PC-9 (cell line): ENCODE measurements at regions not wholly inside any gene's neighbourhood (a gene's known extent, or its start where the extent isn't known, plus 50 kb on each side); places are given as distances from the start of the nearest gene placed in this dataset.

Experiments
- BruUV-seq: library from RNA; stranded (reverse); fragments of 400-500 nt; replicated peaks from 2 replicates; lab custom pipeline; 2021; lab: Mats Ljungman, UMichigan
- CTCF ChIA-PET: fragments of 300-600 bp; sonication (Branson Sonifier 250); formaldehyde crosslinking; loops from one replicate; lab custom pipeline; 2022; ENCODE audit warnings: antibody characterized with exemption; lab: Charles Lee
- POLR2A ChIA-PET: fragments of 300-600 bp; sonication (Branson Sonifier 250); formaldehyde crosslinking; loops from one replicate; lab custom pipeline; 2022; ENCODE audit warnings: antibody characterized with exemption; ENCODE audit not compliant: unreplicated experiment; lab: Charles Lee
- DNase-seq, 2 experiments: peaks; one replicate each; pipeline versions ENCODE4 v3.0.0 to v3.0.0-alpha.2; 2015 to 2022; ENCODE audit warnings: mixed read lengths in 1 of 2
- H2AFZ ChIP-seq: fragments of 200-600 bp; sonication (generic); 2 replicates; pipeline ENCODE4 v1.8.1; 2017; ENCODE audit warnings: antibody characterized with exemption
- H3F3A ChIP-seq: fragments of 200-600 bp; sonication (generic); 2 replicates; pipeline ENCODE4 v1.8.1; 2017; ENCODE audit warnings: antibody characterized with exemption, mild to moderate bottlenecking, low read depth; ENCODE audit not compliant: insufficient read depth
- H3K27ac ChIP-seq: fragments of 200-600 bp; sonication (generic); 2 replicates; pipeline ENCODE4 v1.6.1; 2016; ENCODE audit warnings: mixed run types
- H3K27me3 ChIP-seq: fragments of 200-600 bp; sonication (generic); 2 replicates; pipeline ENCODE4 v1.6.1; 2016; ENCODE audit warnings: low read depth, mixed run types; ENCODE audit not compliant: insufficient read depth
- H3K36me3 ChIP-seq: fragments of 200-600 bp; sonication (generic); 2 replicates; pipeline ENCODE4 v1.6.1; 2016; ENCODE audit warnings: low read depth, mixed run types
- H3K4me1 ChIP-seq: fragments of 200-600 bp; sonication (generic); replicated peaks from 2 replicates; pipeline ENCODE4 v1.6.1; 2016; ENCODE audit warnings: mixed run types; ENCODE audit not compliant: insufficient read depth
- H3K4me2 ChIP-seq: fragments of 200-600 bp; sonication (generic); 2 replicates; pipeline ENCODE4 v1.6.1; 2017; ENCODE audit warnings: mixed run types
- H3K4me3 ChIP-seq: fragments of 200-600 bp; sonication (generic); 2 replicates; pipeline ENCODE4 v1.6.1; 2016; ENCODE audit warnings: mixed run types
- H3K79me2 ChIP-seq: fragments of 200-600 bp; sonication (generic); 2 replicates; pipeline ENCODE4 v1.6.1; 2017; ENCODE audit warnings: low read depth, mixed run types
- H3K9me2 ChIP-seq: fragments of 200-600 bp; sonication (generic); 2 replicates; pipeline ENCODE4 v1.8.1; 2017; ENCODE audit warnings: mild to moderate bottlenecking; ENCODE audit not compliant: insufficient read depth
- H3K9me3 ChIP-seq: fragments of 200-600 bp; sonication (generic); 2 replicates; pipeline ENCODE4 v1.8.1; 2016; ENCODE audit warnings: low read depth; ENCODE audit not compliant: insufficient read depth
- H4K20me1 ChIP-seq: fragments of 200-600 bp; sonication (generic); 2 replicates; pipeline ENCODE4 v1.8.1; 2017; ENCODE audit not compliant: insufficient read depth
- EZH2 ChIP-seq: fragments of 200-600 bp; sonication (generic); IDR thresholded peaks from 2 replicates; pipeline ENCODE4 v1.8.0; 2017; ENCODE audit warnings: antibody characterized with exemption, low read depth
- intact Hi-C: fragments of 100-400 bp; cut with micrococcal nuclease; formaldehyde crosslinking; loops from one replicate; pipeline ENCODE4 v1.10.0; 2022; ENCODE audit not compliant: unreplicated experiment
- TF ChIP-seq, protein P1 (sequence below): fragments of 200-600 bp; sonication (generic); conservative IDR thresholded peaks from 2 replicates; pipeline ENCODE4 v1.6.1; 2017; ENCODE audit warnings: mixed run types, antibody characterized with exemption, mild to moderate bottlenecking, moderate library complexity

DNA sequence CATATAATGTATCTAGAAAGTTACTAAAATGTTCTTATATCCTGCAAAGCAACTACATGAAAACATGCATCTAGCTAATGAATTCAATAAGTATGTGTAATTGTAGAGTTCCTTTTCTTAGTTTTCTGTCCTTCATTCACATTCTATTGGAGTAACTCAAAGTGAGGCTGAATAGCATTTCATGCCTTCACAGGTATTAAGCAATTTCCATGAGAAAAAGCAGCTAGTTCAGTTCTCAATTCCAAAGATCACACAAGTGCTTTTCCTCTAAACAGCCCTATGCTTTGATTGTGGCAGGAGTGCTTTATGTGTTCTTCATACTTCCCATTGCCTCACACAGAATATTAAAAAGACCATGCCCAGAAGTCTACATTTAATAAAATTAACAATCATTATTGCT lies 274.9 kb downstream of the RFPL4B start:
- Histone ChIP-seq H3F3A (no peaks in the 10 kb centered on the region), H3K36me3 (no peaks in the 10 kb centered on the region), H3K4me2 (no peak overlapping the region), H3K4me3 (no peak overlapping the region), H3K79me2 (no peaks in the 10 kb centered on the region), H3K9me3 (peaks cover 11% of the 10 kb centered on the region), H3K9me2 (peaks cover 5% of the 10 kb centered on the region; the same call in 1 of the 2 replicates), H3K27ac (no peak overlapping the region), H4K20me1 (no peaks in the 10 kb centered on the region), H2AFZ (no peak overlapping the region), H3K4me1 (peaks cover 10% of the 10 kb centered on the region; the same call in 1 of the 2 replicates), H3K27me3 (no peaks in the 10 kb centered on the region)
- CTCF ChIA-PET, result no interaction called here
- intact Hi-C loops, result no loop called here
- TF ChIP-seq EZH2, result no peak
- TF ChIP-seq, protein P1, sequence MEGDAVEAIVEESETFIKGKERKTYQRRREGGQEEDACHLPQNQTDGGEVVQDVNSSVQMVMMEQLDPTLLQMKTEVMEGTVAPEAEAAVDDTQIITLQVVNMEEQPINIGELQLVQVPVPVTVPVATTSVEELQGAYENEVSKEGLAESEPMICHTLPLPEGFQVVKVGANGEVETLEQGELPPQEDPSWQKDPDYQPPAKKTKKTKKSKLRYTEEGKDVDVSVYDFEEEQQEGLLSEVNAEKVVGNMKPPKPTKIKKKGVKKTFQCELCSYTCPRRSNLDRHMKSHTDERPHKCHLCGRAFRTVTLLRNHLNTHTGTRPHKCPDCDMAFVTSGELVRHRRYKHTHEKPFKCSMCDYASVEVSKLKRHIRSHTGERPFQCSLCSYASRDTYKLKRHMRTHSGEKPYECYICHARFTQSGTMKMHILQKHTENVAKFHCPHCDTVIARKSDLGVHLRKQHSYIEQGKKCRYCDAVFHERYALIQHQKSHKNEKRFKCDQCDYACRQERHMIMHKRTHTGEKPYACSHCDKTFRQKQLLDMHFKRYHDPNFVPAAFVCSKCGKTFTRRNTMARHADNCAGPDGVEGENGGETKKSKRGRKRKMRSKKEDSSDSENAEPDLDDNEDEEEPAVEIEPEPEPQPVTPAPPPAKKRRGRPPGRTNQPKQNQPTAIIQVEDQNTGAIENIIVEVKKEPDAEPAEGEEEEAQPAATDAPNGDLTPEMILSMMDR, result no peak
- DNase-seq, result no peak
- BruUV-seq, result no TSS peak
- POLR2A ChIA-PET, result interaction anchor here (0.6 kb wide), 1 partner anchor 116 kb away, joined by 3 read pairs; no protein-coding TSS in a partner anchor

DNA sequence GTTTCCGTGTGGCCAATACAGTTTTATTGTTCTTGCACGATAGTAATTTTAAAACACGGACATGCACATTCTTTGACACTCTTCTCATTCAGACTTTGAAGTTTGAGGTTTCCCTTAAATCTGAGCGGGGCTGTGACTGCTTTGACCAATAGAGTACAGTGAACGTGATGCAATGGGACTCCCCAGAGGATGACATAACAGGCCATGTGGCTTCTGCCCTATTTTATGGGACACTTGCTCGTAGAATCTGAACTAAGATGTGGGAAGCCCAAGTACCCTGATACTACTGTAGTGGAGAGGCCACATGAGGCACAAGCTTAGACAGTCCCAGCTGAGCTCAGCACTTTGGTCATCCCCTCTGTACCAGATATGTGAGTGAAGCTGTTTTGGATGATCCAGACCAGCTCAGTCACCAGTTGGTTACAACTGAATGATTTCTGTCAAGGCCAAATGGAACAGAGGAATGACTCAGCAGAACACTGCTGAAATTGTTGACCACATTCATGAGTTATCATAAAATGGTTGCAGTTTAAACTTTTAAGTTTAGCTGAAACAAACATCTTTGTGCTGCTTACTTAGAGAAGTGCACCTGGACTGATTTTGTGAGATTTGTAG lies 279.4 kb downstream of the RFPL4B start:
- intact Hi-C loops, result no loop called here
- Histone ChIP-seq H3K9me3 (peaks cover 11% of the 10 kb centered on the region), H3K4me2 (no peak overlapping the region), H3K4me3 (no peak overlapping the region), H3K4me1 (no peaks in the 10 kb centered on the region), H2AFZ (no peak overlapping the region), H3K36me3 (no peaks in the 10 kb centered on the region), H3F3A (no peaks in the 10 kb centered on the region), H3K9me2 (peaks cover 3% of the 10 kb centered on the region; the same call in 1 of the 2 replicates), H4K20me1 (no peaks in the 10 kb centered on the region), H3K79me2 (no peaks in the 10 kb centered on the region), H3K27me3 (no peaks in the 10 kb centered on the region), H3K27ac (no peak overlapping the region)
- BruUV-seq, result no TSS peak
- TF ChIP-seq EZH2, result no peak
- TF ChIP-seq, protein P1, result no peak
- CTCF ChIA-PET, result no interaction called here
- POLR2A ChIA-PET, result no interaction called here
- no peak for DNase-seq

DNA sequence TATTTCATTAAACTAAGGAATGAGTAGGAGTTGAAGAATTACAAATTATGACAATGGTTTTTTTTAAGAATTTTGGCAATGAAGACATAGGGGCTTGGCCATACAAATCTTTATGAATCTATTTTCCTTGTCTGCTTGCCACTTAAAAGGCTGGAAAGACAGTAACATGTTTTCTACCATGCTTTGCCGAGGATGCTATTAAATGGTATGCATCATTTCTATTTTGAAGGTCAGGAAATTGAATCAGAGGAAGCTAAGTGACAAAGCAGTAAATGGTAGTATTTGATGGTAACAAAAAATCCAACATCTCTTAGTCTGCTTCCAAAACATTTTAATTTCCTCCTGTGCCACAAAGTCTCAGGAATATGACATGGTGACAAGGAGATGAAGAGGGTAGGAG lies 287.2 kb downstream of the RFPL4B start:
- CTCF ChIA-PET, result no interaction called here
- intact Hi-C loops, result no loop called here
- TF ChIP-seq, protein P1, result no peak
- TF ChIP-seq EZH2, result no peak

More for the DNA sequence above, 287.2 kb downstream of the RFPL4B start:
- H3K79me2 ChIP-seq, result no peaks in the 10 kb centered on the region
- H3K4me3 ChIP-seq, result no peak overlapping the region
- peaks cover 5% of the 10 kb centered on the region; the same call in 1 of the 2 replicates for H3K9me2 ChIP-seq
- no peaks in the 10 kb centered on the region; the same call in 1 of the 2 replicates for H3K9me3 ChIP-seq
- POLR2A ChIA-PET, result no interaction called here
- no peaks in the 10 kb centered on the region for H3F3A ChIP-seq
- no peak overlapping the region for H3K4me2 ChIP-seq
- H3K27me3 ChIP-seq, result no peaks in the 10 kb centered on the region
- no peak overlapping the region for H3K27ac ChIP-seq
- no peaks in the 10 kb centered on the region for H3K4me1 ChIP-seq
- no TSS peak for BruUV-seq
- no peaks in the 10 kb centered on the region for H3K36me3 ChIP-seq
- no peaks in the 10 kb centered on the region for H4K20me1 ChIP-seq
- no peak overlapping the region for H2AFZ ChIP-seq
- no peak for DNase-seq
